Uterus (tissue), 3 donors: ENCODE measurements at regions not wholly inside any gene's neighbourhood (a gene's known extent, or its start where the extent isn't known, plus 50 kb on each side); places are given as distances from the start of the nearest gene placed in this dataset.

Experiments
- DNase-seq, 2 donors: peaks; one replicate each; pipeline ENCODE4 v3.0.0-alpha.2; 2019 to 2020
- H3K27ac ChIP-seq, 2 donors: fragments of 200-600 bp; sonication (generic); 1 replicate in 1 of 2; 2 replicates in 1 of 2; pipeline ENCODE4 v1.5.1; 2016 to 2018
- H3K27me3 ChIP-seq, 2 donors: fragments of 200-600 bp; sonication (generic); one replicate each; pipeline ENCODE4 v1.5.1; 2018 to 2019; ENCODE audit warnings: control low read depth in 1 of 2
- H3K36me3 ChIP-seq, 2 donors: fragments of 200-600 bp; sonication (generic); one replicate each; pipeline ENCODE4 v1.5.1; 2019; ENCODE audit warnings: control low read depth in 1 of 2
- H3K4me1 ChIP-seq, 2 donors: fragments of 200-600 bp; sonication (generic); one replicate each; pipeline ENCODE4 v1.5.1; 2018 to 2019; ENCODE audit warnings: control low read depth in 1 of 2
- H3K4me3 ChIP-seq, 2 donors: fragments of 200-600 bp; sonication (generic); 1 replicate in 1 of 2; 2 replicates in 1 of 2; pipeline ENCODE4 v1.5.1; 2018 to 2019; ENCODE audit warnings: mild to moderate bottlenecking in 1 of 2
- H3K9me3 ChIP-seq, 2 donors: fragments of 200-600 bp; sonication (generic); one replicate each; pipeline ENCODE4 v1.5.1; 2019; ENCODE audit warnings: control low read depth in 1 of 2
- CTCF ChIP-seq, 4 experiments: fragments of 200-600 bp in 2 of 4; fragments of 450-650 bp in 2 of 4; sonication (generic) in 2 of 4; IDR thresholded peaks; one replicate each; pipeline ENCODE4 v1.5.1; 2016 to 2019; ENCODE audit warnings: antibody characterized with exemption in 4 of 4, mild to moderate bottlenecking in 2 of 4, moderate library complexity in 1 of 4
- POLR2A ChIP-seq, 2 donors: fragments of 450-650 bp; IDR thresholded peaks; one replicate each; pipeline ENCODE4 v1.6.1; 2016; ENCODE audit warnings: antibody characterized with exemption in 2 of 2, mild to moderate bottlenecking in 1 of 2, moderate library complexity in 1 of 2
- intact Hi-C: fragments of 100-400 bp; cut with DNase I; formaldehyde crosslinking; loops from one replicate; pipeline ENCODE4 v1.15.1; 2023; ENCODE audit warnings: low total_unique reads
- donor health status: DM: yes; HTN: yes; CAD: no.

- no peak for TF ChIP-seq CTCF (IDR thresholded peaks at IDR 0.05)
- TF ChIP-seq POLR2A (IDR thresholded peaks at IDR 0.05), result no peak
- H3K9me3 ChIP-seq, result no peaks in the 10 kb centered on the region
- no peaks in the 10 kb centered on the region for H3K36me3 ChIP-seq
- H3K4me1 ChIP-seq, result no peaks in the 10 kb centered on the region
- H3K27me3 ChIP-seq, result no peaks in the 10 kb centered on the region
- H3K27ac ChIP-seq, result no peak overlapping the region
- intact Hi-C loops, result no loop called here
- H3K4me3 ChIP-seq, result no peak overlapping the region
- DNase-seq, result no peak
These were observed 251.4 kb downstream of the SOX9 start for GRCh38 chr17:72372185-72372584.

GRCh38 chr17:72373910-72374741, 253.3 kb downstream of the SOX9 start:
- H3K27me3 ChIP-seq, result no peaks in the 10 kb centered on the region
- H3K9me3 ChIP-seq, result no peaks in the 10 kb centered on the region
- H3K4me3 ChIP-seq, result no peak overlapping the region
- DNase-seq, result no peak
- H3K4me1 ChIP-seq, result no peaks in the 10 kb centered on the region
- no peaks in the 10 kb centered on the region for H3K36me3 ChIP-seq
- no peak for TF ChIP-seq CTCF (IDR thresholded peaks at IDR 0.05)
- no peak for TF ChIP-seq POLR2A (IDR thresholded peaks at IDR 0.05)
- H3K27ac ChIP-seq, result no peak overlapping the region
- intact Hi-C loops, result no loop called here

- H3K36me3 ChIP-seq, result no peaks in the 10 kb centered on the region
- no peaks in the 10 kb centered on the region for H3K4me1 ChIP-seq
- no peaks in the 10 kb centered on the region for H3K27me3 ChIP-seq
- TF ChIP-seq POLR2A (IDR thresholded peaks at IDR 0.05) (no peak), CTCF (IDR thresholded peaks at IDR 0.05) (no peak)
- H3K9me3 ChIP-seq, result no peaks in the 10 kb centered on the region
- no peak for DNase-seq
- intact Hi-C loops, result no loop called here
- H3K4me3 ChIP-seq, result no peak overlapping the region
- no peak overlapping the region for H3K27ac ChIP-seq
These were observed 255.9 kb downstream of the SOX9 start for GRCh38 chr17:72376526-72377345.

GRCh38 chr17:72378414-72379390, 257.9 kb downstream of the SOX9 start:
- no peaks in the 10 kb centered on the region for H3K36me3 ChIP-seq
- no peak for DNase-seq
- H3K27ac ChIP-seq, result no peak overlapping the region
- peaks cover 0 to 3% of the 10 kb centered on the region in 2 donors for H3K27me3 ChIP-seq
- H3K4me1 ChIP-seq, result no peaks in the 10 kb centered on the region
- H3K4me3 ChIP-seq, result no peak overlapping the region
- H3K9me3 ChIP-seq, result no peaks in the 10 kb centered on the region
- TF ChIP-seq CTCF (IDR thresholded peaks at IDR 0.05) (no peak), POLR2A (IDR thresholded peaks at IDR 0.05) (no peak)
- intact Hi-C loops, result no loop called here
